GM21381 (cell line): ENCODE measurements at regions not wholly inside any gene's neighbourhood (a gene's known extent, or its start where the extent isn't known, plus 50 kb on each side); places are given as distances from the start of the nearest gene placed in this dataset.

ENCODE experiments used
- ATAC-seq: cut with Tn5 transposase; IDR thresholded peaks from one replicate; pipeline ENCODE4 v1.9.1; 2021; ENCODE audit warnings: mild to moderate bottlenecking, moderate library complexity; ENCODE audit not compliant: unreplicated experiment

GRCh38 chr10:29021591-29021990 lies 267.3 kb upstream of the LYZL1 start:
- no peak for ATAC-seq

DNA sequence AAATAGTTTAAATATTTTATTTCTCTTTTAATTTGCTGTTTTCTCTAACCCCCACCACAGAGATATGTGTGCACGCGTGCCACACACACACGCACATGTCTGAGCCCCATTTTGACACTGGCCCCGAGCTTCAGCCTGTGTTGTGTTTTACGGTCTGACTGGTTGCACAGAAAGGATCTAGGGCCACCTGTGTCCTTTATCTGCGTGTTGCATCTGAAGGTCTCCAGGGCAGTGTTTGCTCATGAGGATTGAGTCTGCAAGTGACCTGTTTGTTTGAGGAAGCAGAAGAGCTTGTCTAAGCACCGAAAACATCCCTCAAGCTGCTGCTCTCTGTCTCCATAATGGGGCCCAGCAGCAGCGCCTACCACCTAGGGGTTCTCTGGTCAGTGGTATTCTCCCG lies 266.4 kb upstream of the LYZL1 start:
- no peak for ATAC-seq

DNA sequence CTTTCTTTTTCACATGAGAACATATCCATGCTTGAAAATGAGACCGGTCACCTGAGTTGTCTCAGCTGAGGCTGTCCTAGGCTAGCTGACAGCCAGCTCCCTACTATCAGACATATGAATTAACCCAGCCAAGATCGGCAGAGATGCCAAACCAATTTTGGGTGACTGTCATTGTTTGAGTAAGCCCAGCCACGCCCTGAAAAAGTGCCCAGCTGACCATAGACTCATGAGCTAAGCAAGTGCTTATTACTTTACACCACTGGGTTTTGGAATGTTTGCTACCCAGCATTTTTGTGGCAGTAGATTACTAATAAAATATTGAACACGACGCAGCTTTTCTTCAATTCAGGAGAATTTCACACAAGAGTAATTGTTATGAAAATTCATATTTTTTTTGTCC lies 265.2 kb upstream of the LYZL1 start:
- no peak for ATAC-seq

GRCh38 chr10:29026065-29026797 lies 262.6 kb upstream of the LYZL1 start:
- ATAC-seq, result no peak

- no peak for ATAC-seq
Observed at GRCh38 chr10:29026802-29027580, 261.9 kb upstream of the LYZL1 start.

GRCh38 chr10:29028486-29028885 lies 260.4 kb upstream of the LYZL1 start:
- ATAC-seq, result no peak

DNA sequence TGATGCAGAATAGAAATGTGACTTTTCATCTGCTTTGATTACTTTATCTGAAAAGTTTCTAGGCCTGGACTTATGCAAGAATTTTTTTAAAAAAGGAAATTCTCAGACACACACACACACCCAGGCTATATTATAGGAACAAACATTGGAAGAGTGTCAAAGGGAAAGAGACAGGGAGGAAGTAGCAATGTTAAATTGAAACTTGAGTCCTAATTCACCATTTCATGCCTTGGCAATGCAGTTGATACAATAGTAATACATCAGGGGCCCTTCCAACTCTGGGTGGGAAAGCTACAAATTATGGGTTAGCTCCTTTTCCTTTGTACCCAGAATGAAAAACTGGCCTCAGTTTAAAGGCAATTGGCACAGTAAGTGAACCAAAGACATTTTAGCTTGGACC lies 258.0 kb upstream of the LYZL1 start:
- no peak for ATAC-seq

DNA sequence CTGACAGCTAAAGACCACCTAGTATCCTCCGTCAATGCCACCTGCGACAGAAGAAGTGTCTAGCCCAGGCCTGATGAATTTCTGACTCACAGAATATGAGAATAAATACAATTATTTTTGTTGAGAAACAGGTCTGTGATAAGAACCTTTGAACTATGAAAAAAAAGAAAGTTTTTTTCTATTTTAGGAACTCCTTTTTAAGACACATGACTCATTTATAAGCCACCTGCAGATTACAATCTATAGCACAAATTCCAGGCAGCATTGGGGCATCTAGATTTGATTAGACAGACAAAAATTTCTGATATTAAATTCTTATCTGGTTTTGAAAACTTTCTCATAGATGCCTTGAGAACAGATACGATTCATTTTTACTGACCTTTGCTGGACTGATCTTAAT lies 256.7 kb upstream of the LYZL1 start:
- ATAC-seq, result no peak

DNA sequence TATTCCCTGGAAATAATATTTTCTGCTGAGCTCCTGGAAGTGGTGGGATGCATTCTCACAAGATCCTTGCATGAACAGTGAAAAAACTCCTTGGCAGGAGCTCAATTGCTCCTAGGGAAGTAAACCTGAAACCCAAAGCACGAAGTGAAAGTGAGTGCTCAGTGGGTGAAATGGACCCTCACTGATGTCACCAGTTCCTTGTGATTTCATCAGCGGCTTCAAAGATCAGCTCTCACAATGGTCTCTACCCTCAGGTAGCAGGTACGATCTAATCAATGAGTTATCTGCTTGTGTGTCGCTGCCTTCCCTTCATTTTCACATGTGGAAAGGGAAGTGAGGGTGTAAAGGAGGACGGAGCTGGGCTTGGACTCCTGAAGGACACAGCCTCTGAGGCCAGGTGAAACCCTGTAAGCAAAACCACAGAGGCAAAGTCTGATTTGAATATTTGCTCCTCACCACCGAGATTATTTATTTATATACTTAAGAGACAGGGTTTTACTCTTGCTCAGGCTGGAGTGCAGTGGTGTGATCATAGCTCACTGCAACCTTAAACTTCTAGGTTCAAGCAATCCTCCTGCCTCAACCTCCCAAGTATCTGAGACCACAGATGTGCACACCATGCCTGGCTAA lies 255.4 kb upstream of the LYZL1 start:
- ATAC-seq, result no peak

DNA sequence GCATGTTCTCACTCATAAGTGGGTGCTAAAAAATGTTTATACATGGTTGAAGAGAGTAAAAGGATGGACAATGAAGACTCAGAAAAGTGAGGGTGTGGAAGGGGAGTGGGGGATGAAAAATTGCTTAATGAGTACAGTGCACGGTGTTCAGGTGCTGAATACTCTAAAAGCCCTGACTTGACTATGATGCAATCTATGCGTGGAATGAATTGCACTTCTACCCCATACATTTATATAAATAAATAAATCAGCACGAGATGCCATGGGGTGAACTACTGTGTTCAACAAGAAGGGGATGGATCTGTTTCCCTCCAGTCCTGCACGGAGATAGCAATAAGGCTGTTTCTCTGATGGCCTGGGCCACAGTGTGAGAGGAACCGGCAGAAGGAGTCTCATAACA lies 254.3 kb upstream of the LYZL1 start:
- ATAC-seq, result no peak

DNA sequence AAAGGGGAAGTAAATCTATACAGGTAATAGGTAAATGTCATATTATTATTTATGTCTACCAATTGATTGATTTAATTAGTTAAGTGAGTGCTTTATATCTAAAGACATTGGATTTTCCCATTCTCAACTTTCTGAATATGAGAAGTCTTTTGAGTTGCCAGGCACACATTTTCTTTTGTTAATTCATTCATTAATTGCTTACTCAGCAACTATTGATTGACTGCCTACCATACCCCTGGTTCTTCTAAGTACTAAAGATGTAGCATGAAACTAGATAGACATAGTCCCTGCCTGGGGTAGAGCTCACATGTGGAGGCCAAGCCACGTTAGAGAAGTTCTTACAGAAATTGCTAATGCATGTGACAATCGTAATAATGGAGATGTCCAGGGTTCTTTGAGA lies 253.1 kb upstream of the LYZL1 start:
- no peak for ATAC-seq

- ATAC-seq, result no peak
Observed at GRCh38 chr10:29037348-29038113, 251.3 kb upstream of the LYZL1 start.

- ATAC-seq, result no peak
Observed at GRCh38 chr10:29039091-29039490, 249.8 kb upstream of the LYZL1 start.

DNA sequence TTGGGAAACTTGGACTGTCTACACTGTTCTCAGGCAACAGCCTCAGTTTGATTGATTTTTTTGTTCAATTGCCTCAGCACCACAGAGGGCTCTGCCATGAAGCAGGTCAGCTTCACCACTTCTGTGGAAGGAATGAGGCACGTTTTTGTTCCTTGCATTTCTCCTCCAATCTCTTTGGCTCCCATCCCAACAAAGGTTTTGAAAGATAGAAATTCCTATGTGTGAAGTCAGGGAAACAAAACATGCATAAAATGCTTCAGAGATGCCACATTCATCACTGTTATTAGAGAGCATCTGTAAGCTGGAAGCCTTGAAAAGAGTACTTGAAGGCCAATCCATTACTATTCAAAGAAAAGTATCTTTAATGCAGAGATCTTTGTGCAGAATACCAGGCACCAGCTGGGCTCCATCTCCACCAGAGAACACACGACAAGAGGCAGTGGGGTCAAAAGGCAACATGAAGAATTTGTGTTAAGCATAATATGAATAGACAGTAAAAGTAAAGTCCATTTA lies 249.1 kb upstream of the LYZL1 start:
- no peak for ATAC-seq

DNA sequence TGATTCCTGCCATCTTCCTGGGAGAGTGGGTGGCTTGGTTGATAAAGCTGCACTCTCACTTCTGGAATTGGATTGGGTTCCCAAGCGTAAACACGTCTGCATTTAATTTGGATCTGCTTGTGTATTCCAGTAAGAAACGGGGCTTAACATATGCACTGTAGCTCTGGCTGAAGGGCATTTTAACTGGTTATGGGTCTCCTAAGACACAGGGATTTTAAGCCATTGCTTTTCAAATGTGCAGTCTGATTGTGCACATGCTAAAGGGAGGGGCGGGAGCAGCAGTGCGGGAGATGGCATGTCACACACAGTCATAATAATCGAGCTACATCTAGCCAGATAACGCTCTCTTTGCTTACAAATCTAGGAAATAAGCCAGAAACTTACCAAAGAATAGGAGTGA lies 247.3 kb upstream of the LYZL1 start:
- no peak for ATAC-seq

- no peak for ATAC-seq
Observed at GRCh38 chr10:29048506-29048905, 240.4 kb upstream of the LYZL1 start.

GRCh38 chr10:29050081-29050480 lies 238.8 kb upstream of the LYZL1 start:
- no peak for ATAC-seq

DNA sequence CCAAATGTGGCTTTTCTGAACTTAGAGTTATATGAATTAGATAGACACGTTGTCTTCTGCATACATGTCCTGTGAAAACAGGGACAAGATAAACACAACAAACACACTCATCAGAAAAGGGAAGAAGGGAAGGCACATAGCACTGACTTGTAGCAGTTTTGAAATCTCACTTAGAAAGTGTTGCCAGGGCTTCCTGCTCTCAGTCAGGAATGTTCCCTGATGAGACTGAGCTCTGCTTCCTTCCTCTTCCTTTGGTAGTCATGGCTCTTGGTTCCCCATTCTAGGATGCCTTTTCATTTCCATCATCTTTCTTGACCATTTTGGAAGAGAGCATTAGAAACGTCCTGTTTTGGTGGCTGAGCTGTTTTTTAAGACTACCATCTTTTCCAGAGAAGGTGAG lies 233.8 kb upstream of the LYZL1 start:
- no peak for ATAC-seq

DNA sequence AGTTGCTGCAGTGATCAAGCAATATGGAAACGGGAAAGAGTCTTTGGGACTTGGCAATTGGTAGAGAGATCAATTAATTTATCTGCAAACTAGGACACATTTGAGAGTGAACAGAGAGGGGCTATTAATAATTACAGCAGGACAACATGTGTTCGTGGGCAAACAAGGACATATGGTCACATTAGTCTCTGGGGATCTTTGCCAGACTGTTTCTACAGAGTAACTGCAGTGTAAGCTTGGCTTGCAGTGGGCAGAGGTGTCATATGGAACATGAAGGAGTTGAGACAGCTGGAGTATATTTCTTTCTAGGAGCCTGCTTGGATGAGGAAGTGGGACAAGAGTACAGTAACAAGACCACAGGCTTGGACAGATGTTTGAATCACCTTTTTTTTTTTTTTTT lies 232.1 kb upstream of the LYZL1 start:
- ATAC-seq, result no peak

GRCh38 chr10:29057822-29058331 lies 231.0 kb upstream of the LYZL1 start:
- no peak for ATAC-seq
